ENCODE measurements at regions not wholly inside any gene's neighbourhood (a gene's known extent, or its start where the extent isn't known, plus 50 kb on each side); places are given as distances from the start of the nearest gene placed in this dataset.

DNA sequence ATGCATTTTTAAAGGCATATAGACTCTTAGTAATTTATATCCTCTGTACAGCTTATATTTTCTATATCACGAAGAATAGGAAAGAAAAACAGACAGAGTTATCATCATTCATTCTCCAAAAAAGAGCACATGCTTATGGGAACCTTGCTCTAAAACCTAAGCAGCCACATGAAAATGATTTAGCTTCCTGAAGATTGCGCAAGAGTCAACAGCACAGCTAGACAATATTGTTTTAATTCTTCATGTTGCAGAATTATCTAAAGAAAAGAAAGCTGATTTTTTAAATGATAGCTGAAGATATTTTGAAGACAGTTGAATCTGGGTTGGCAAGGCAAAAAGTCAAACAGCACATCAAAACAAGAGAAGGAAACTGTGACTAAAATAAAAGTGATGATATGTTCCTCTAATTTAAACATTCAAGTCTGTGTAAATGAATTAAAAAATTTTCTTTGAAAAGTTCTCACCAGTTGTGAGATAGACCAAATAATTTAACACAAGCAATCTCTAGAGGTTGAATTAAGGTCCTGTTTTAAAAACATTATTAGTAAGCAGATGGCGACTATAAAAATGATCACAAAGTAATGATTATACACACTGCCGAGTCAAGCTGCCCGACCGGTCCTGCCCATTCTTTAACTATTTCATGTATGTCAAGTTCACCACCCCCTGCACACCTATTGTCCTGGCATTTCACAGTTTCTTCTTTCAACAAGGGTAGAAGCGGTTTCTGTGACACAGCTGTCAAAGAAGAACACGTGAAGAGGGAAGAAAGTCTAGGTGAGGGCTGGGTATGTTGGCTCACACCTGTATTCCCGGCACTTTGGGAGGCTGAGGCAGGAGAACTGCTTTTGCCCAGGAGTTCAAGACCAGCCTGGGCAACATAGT lies 74.2 kb upstream of the BHLHE40 start (continued):
- TF ChIP-seq, protein P1, sequence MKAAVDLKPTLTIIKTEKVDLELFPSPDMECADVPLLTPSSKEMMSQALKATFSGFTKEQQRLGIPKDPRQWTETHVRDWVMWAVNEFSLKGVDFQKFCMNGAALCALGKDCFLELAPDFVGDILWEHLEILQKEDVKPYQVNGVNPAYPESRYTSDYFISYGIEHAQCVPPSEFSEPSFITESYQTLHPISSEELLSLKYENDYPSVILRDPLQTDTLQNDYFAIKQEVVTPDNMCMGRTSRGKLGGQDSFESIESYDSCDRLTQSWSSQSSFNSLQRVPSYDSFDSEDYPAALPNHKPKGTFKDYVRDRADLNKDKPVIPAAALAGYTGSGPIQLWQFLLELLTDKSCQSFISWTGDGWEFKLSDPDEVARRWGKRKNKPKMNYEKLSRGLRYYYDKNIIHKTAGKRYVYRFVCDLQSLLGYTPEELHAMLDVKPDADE (conservative IDR thresholded peaks at IDR 0.05; ENCODE audit: control insufficient read depth, low read depth, low read length), result no peak
- TF ChIP-seq ZNF644 (tag; IDR thresholded peaks at IDR 0.05; ENCODE audit: low read depth) (no peak), SMARCA4 (IDR thresholded peaks at IDR 0.05) (0 out of 2 replicates have a peak, but pooled peaks have one; percentile 12), NR4A1 (CRISPR knock-in tag; IDR thresholded peaks at IDR 0.05) (no peak), NR4A1 (tag; IDR thresholded peaks at IDR 0.05) (no peak), SUPT5H (IDR thresholded peaks at IDR 0.05) (no peak), NR2C2 (CRISPR knock-in tag; IDR thresholded peaks at IDR 0.05) (no peak), NR2C2 (tag; IDR thresholded peaks at IDR 0.05) (peak; percentile 24; the same call in 1 of the 2 replicates), SMAD4 (CRISPR knock-in tag; conservative IDR thresholded peaks at IDR 0.05) (0 out of 2 replicates have a peak, but pooled peaks have one; percentile 17), ZNF57 (CRISPR knock-in tag; IDR thresholded peaks at IDR 0.05) (no peak), NCOA1 (IDR thresholded peaks at IDR 0.05; ENCODE audit: low read depth) (no peak), KAT7 (CRISPR knock-in tag; IDR thresholded peaks at IDR 0.05; ENCODE audit: borderline replicate concordance) (no peak), TGIF2 (CRISPR knock-in tag; IDR thresholded peaks at IDR 0.05) (no peak), ASH1L (IDR thresholded peaks at IDR 0.05; ENCODE audit: borderline replicate concordance, low read depth, partially characterized antibody) (no peak)
- TF ChIP-seq, protein P2, sequence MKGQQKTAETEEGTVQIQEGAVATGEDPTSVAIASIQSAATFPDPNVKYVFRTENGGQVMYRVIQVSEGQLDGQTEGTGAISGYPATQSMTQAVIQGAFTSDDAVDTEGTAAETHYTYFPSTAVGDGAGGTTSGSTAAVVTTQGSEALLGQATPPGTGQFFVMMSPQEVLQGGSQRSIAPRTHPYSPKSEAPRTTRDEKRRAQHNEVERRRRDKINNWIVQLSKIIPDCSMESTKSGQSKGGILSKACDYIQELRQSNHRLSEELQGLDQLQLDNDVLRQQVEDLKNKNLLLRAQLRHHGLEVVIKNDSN (CRISPR knock-in tag; IDR thresholded peaks at IDR 0.05), result no peak
- TF ChIP-seq, protein P3, sequence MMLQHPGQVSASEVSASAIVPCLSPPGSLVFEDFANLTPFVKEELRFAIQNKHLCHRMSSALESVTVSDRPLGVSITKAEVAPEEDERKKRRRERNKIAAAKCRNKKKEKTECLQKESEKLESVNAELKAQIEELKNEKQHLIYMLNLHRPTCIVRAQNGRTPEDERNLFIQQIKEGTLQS (IDR thresholded peaks at IDR 0.05), result peak; percentile 70
- TF ChIP-seq, protein P3 (CRISPR knock-in tag; conservative IDR thresholded peaks at IDR 0.05), result no peak
- TF ChIP-seq, protein P4, sequence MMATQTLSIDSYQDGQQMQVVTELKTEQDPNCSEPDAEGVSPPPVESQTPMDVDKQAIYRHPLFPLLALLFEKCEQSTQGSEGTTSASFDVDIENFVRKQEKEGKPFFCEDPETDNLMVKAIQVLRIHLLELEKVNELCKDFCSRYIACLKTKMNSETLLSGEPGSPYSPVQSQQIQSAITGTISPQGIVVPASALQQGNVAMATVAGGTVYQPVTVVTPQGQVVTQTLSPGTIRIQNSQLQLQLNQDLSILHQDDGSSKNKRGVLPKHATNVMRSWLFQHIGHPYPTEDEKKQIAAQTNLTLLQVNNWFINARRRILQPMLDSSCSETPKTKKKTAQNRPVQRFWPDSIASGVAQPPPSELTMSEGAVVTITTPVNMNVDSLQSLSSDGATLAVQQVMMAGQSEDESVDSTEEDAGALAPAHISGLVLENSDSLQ (IDR thresholded peaks at IDR 0.05), result peak; percentile 48
- TF ChIP-seq, protein P5, sequence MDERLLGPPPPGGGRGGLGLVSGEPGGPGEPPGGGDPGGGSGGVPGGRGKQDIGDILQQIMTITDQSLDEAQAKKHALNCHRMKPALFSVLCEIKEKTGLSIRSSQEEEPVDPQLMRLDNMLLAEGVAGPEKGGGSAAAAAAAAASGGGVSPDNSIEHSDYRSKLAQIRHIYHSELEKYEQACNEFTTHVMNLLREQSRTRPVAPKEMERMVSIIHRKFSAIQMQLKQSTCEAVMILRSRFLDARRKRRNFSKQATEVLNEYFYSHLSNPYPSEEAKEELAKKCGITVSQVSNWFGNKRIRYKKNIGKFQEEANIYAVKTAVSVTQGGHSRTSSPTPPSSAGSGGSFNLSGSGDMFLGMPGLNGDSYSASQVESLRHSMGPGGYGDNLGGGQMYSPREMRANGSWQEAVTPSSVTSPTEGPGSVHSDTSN (CRISPR knock-in tag; IDR thresholded peaks at IDR 0.05; ENCODE audit: low read depth), result no peak
- TF ChIP-seq, protein P5 (tag; conservative IDR thresholded peaks at IDR 0.05; ENCODE audit: low read depth), result peak; percentile 61
